K562 (cell line): ENCODE measurements at regions not wholly inside any gene's neighbourhood (a gene's known extent, or its start where the extent isn't known, plus 50 kb on each side); places are given as distances from the start of the nearest gene placed in this dataset.

Experiments
- ATAC-seq: fragments of 200-7000 bp; cut with Tn5 transposase; 3 replicates; pipeline ENCODE4 v1.9.1; 2020; ENCODE audit warnings: moderate library complexity
- BruUV-seq: library from RNA; stranded (reverse); fragments of 400-500 nt; replicated peaks from 2 replicates; lab custom pipeline; 2021; lab: Mats Ljungman, UMichigan
- CTCF ChIA-PET: fragments of 300-600 bp; formaldehyde crosslinking; extraction: SDS; loops from one replicate; lab custom pipeline; 2021; ENCODE audit warnings: low intra/inter-chr PET ratio; lab: Yijun Ruan, JAX
- POLR2A ChIA-PET: fragments of 300-600, 350-650 bp; sonication (Branson Sonifier 250); formaldehyde crosslinking; extraction: SDS; loops from one replicate; lab custom pipeline; 2021; ENCODE audit warnings: antibody characterized with exemption, inconsistent platforms; lab: Yijun Ruan, JAX
- DNase-seq, 4 experiments: peaks; one replicate each; pipeline versions ENCODE4 v3.0.0 to v3.0.0-alpha.2; 2011 to 2018; ENCODE audit warnings: low spot score in 3 of 4, mixed read lengths in 3 of 4; ENCODE audit errors: extremely low read depth in 1 of 4
- FAIRE-seq: peaks from 2 replicates; lab custom pipeline; 2011; peaks lifted over from hg19 to GRCh38; lab: Jason Lieb, UNC
- H2AFZ ChIP-seq: 2 replicates; pipeline ENCODE4 v1.6.0; 2011; ENCODE audit warnings: low read depth, low read length, control low read depth, inconsistent platforms
- H3K27ac ChIP-seq: fragments of 200-600 bp; 3 replicates; pipeline ENCODE4 v1.8.0; 2011; ENCODE audit warnings: low read depth, mild to moderate bottlenecking, control low read depth, inconsistent platforms, low read length, moderate library complexity, mixed read lengths; ENCODE audit errors: extremely low read depth
- H3K27me3 ChIP-seq, 2 experiments: fragments of 300-600 bp in 1 of 2; 2 replicates in 1 of 2; 3 replicates in 1 of 2; pipeline versions ENCODE4 v1.6.0 to v1.8.0; 2011; ENCODE audit warnings: inconsistent platforms in 2 of 2, low read length in 2 of 2, mild to moderate bottlenecking in 1 of 2, mixed read lengths in 1 of 2, moderate library complexity in 1 of 2; ENCODE audit not compliant: control insufficient read depth in 2 of 2, insufficient read depth in 2 of 2
- H3K36me3 ChIP-seq: fragments of 300-600 bp; 3 replicates; pipeline ENCODE4 v1.8.0; 2011; ENCODE audit warnings: mild to moderate bottlenecking, low read length, inconsistent platforms; ENCODE audit not compliant: control insufficient read depth, insufficient read depth
- H3K4me1 ChIP-seq, 2 experiments: fragments of 200-600 bp in 1 of 2; replicated peaks in 1 of 2; 2 replicates in 1 of 2; 3 replicates in 1 of 2; pipeline versions ENCODE4 v1.5.1 to v1.8.0; 2011; ENCODE audit warnings: inconsistent platforms in 2 of 2, low read length in 2 of 2, mild to moderate bottlenecking in 1 of 2, mixed read lengths in 1 of 2, moderate library complexity in 1 of 2; ENCODE audit not compliant: control insufficient read depth in 2 of 2, insufficient read depth in 2 of 2
- H3K4me2 ChIP-seq: 2 replicates; pipeline ENCODE4 v1.6.1; 2011; ENCODE audit warnings: low read length, control low read depth, inconsistent platforms, mixed read lengths; ENCODE audit not compliant: insufficient read depth
- H3K4me3 ChIP-seq: fragments of 200-600 bp; sonication (generic), shearing (Covaris generic); 2 replicates; pipeline ENCODE4 v1.5.1; 2016; ENCODE audit warnings: control low read depth, inconsistent platforms
- H3K79me2 ChIP-seq: fragments of 200-600 bp; 3 replicates; pipeline ENCODE4 v1.8.0; 2011; ENCODE audit warnings: low read length, inconsistent platforms; ENCODE audit not compliant: control insufficient read depth, insufficient read depth
- H3K9ac ChIP-seq, 2 experiments: 2 replicates each; pipeline versions ENCODE4 v1.6.0 to v1.6.1; 2011; ENCODE audit warnings: low read depth in 2 of 2, low read length in 2 of 2, control low read depth in 1 of 2, inconsistent platforms in 1 of 2, mild to moderate bottlenecking in 1 of 2, mixed read lengths in 1 of 2; ENCODE audit not compliant: insufficient read depth in 1 of 2
- H3K9me1 ChIP-seq: one replicate; pipeline ENCODE4 v1.6.0; 2011; ENCODE audit warnings: inconsistent platforms, mild to moderate bottlenecking, low read length, moderate library complexity; ENCODE audit not compliant: control insufficient read depth, insufficient read depth
- H3K9me3 ChIP-seq: replicated peaks from 2 replicates; pipeline ENCODE4 v1.5.1; 2011; ENCODE audit warnings: low read depth, low read length, inconsistent platforms; ENCODE audit not compliant: control insufficient read depth, insufficient read depth
- H4K20me1 ChIP-seq: replicated peaks from 2 replicates; pipeline ENCODE4 v1.6.1; 2011; ENCODE audit warnings: low read length, inconsistent platforms, mixed read lengths; ENCODE audit not compliant: control insufficient read depth, insufficient read depth
- BRCA1 ChIP-seq, 2 experiments: fragments of 450-650 bp in 1 of 2; sonication (generic) in 1 of 2; formaldehyde crosslinking in 1 of 2; IDR thresholded peaks; 2 replicates each; pipeline versions ENCODE4 v1.5.0 to v1.6.1; 2017 to 2020; ENCODE audit warnings: mild to moderate bottlenecking in 1 of 2, missing genetic modification reagents in 1 of 2
- KAT8 ChIP-seq: fragments of 450-650 bp; IDR thresholded peaks from 2 replicates; pipeline ENCODE4 v1.6.1; 2016; ENCODE audit warnings: low read depth, mild to moderate bottlenecking
- MCM2 ChIP-seq: fragments of 450-650 bp; IDR thresholded peaks from 2 replicates; pipeline ENCODE4 v1.6.1; 2017; ENCODE audit warnings: low read depth, mild to moderate bottlenecking
- STAT5A ChIP-seq: IDR thresholded peaks from 2 replicates; pipeline ENCODE4 v1.6.1; 2012; ENCODE audit warnings: low read length, inconsistent platforms, borderline replicate concordance
- TBP ChIP-seq: optimal IDR thresholded peaks from 2 replicates; pipeline ENCODE3; 2011; ENCODE audit warnings: low read depth, low read length, improper control_type of control experiment
- ZFP1 ChIP-seq: fragments of 450-650 bp; formaldehyde crosslinking; IDR thresholded peaks from 2 replicates; pipeline ENCODE4 v1.4.0; 2020; ENCODE audit warnings: mild to moderate bottlenecking, mixed read lengths
- ZFPM2 ChIP-seq: fragments of 250-450 bp; sonication (Bioruptor Pico); IDR thresholded peaks from 2 replicates; pipeline ENCODE4 v1.5.1; 2022; ENCODE audit warnings: mild to moderate bottlenecking
- ZFX ChIP-seq: sonication (generic); formaldehyde crosslinking; IDR thresholded peaks from 2 replicates; pipeline ENCODE4 v1.8.0; 2022; ENCODE audit warnings: mild to moderate bottlenecking, missing genetic modification reagents, moderate library complexity
- ZNF311 ChIP-seq: fragments of 250-450 bp; sonication (Bioruptor Pico); IDR thresholded peaks from 2 replicates; pipeline ENCODE4 v1.4.0; 2020; ENCODE audit warnings: mild to moderate bottlenecking, moderate library complexity
- ZNF699 ChIP-seq: fragments of 250-450 bp; sonication (Bioruptor Pico); IDR thresholded peaks from 2 replicates; pipeline ENCODE4 v1.8.0; 2021; ENCODE audit warnings: mild to moderate bottlenecking, moderate library complexity; ENCODE audit not compliant: insufficient replicate concordance
- ZSCAN29 ChIP-seq: fragments of 450-650 bp; IDR thresholded peaks from 2 replicates; pipeline ENCODE4 v1.6.1; 2017
- WGBS: fragments of 100-300 bp; shearing (Covaris generic); methylation state at CpG from one replicate; pipeline ENCODE4 v1.1.6; 2016; ENCODE audit warnings: low coverage, mixed read lengths; ENCODE audit not compliant: insufficient coverage; ENCODE audit errors: missing lambda C conversion rate; 5-methylcytosine and 5-hydroxymethylcytosine counted together
- in situ Hi-C: fragments of 300-500 bp; cut with MboI; formaldehyde crosslinking; loops from 4 replicates; pipeline ENCODE4 v1.15.0; 2018; ENCODE audit warnings: inconsistent platforms, mixed read lengths
- intact Hi-C: fragments of 100-400 bp; cut with micrococcal nuclease; formaldehyde crosslinking; loops from 2 replicates; pipeline ENCODE4 v1.14.2; 2022
- TF ChIP-seq, protein P1 (sequence below), 2 experiments: fragments of 450-650 bp in 1 of 2; sonication (generic) in 1 of 2; formaldehyde crosslinking; conservative IDR thresholded peaks; 2 replicates each; pipeline versions ENCODE4 v1.4.0 to v1.8.1; 2020 to 2022; ENCODE audit warnings: mild to moderate bottlenecking in 1 of 2, missing genetic modification reagents in 1 of 2
- TF ChIP-seq, protein P2 (sequence below): fragments of 450-650 bp; IDR thresholded peaks from 2 replicates; pipeline ENCODE4 v1.6.1; 2016; ENCODE audit warnings: missing biosample characterization, missing genetic modification characterization
- TF ChIP-seq, protein P3 (sequence below): fragments of 250-450 bp; sonication (Bioruptor Pico); IDR thresholded peaks from 2 replicates; pipeline ENCODE4 v1.5.0; 2020; ENCODE audit warnings: mild to moderate bottlenecking

DNA sequence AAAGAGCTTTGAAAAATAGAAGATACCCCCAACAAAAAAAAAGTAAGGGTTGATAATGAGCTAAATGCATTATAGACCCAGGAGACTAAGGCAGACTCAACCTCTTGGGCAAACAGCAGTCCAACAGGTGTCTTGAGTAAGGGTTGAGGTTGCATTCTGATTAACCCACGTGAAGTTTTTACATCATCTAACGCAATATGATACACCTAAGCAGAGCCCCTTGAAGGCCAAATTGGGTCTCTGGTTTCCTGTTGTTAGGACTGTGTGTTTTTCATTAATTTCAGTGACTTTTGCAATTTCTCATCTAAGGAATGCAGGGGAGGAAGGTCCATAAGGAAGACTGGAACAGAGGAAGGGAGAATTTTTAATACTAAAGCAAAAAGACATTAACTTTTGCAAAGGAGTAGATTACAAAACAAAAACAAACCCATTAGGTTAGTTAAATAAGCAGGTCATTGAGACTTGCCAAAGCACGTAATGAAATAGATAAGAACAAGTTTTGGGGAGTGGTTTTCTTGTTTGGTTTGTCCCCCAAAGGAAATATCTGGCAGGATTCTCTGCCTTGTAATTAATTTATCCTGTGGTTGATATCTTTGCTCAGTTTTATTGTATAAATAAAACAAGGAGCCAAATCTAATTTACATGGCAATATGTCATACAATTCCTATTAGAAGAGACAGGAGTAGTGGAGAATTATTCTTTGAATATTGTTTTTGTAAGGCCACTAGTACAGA lies 244.3 kb downstream of the ETAA1 start:
- CTCF ChIA-PET: no interaction called here
- POLR2A ChIA-PET: no interaction called here
- no peak overlapping the region for H3K27ac ChIP-seq
- H2AFZ ChIP-seq: no peak overlapping the region
- no peak overlapping the region for H3K9ac ChIP-seq
- in situ Hi-C loops: no loop called here
- ATAC-seq: no peak
- no peaks in the 10 kb centered on the region for H3K36me3 ChIP-seq
- no peak for DNase-seq
- H3K4me1 ChIP-seq: no peaks in the 10 kb centered on the region
- no peaks in the 10 kb centered on the region for H3K79me2 ChIP-seq
- H3K9me3 ChIP-seq: no peaks in the 10 kb centered on the region
- H3K9me1 ChIP-seq: no peaks in the 10 kb centered on the region
- TF ChIP-seq ZNF311: no peak
- TF ChIP-seq KAT8: no peak
- TF ChIP-seq ZFPM2 (CRISPR knock-in tag): no peak
- TF ChIP-seq, protein P1, sequence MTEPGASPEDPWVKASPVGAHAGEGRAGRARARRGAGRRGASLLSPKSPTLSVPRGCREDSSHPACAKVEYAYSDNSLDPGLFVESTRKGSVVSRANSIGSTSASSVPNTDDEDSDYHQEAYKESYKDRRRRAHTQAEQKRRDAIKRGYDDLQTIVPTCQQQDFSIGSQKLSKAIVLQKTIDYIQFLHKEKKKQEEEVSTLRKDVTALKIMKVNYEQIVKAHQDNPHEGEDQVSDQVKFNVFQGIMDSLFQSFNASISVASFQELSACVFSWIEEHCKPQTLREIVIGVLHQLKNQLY (CRISPR knock-in tag; conservative IDR thresholded peaks at IDR 0.05): no peak
- TF ChIP-seq ZNF699: no peak
- TF ChIP-seq, protein P2, sequence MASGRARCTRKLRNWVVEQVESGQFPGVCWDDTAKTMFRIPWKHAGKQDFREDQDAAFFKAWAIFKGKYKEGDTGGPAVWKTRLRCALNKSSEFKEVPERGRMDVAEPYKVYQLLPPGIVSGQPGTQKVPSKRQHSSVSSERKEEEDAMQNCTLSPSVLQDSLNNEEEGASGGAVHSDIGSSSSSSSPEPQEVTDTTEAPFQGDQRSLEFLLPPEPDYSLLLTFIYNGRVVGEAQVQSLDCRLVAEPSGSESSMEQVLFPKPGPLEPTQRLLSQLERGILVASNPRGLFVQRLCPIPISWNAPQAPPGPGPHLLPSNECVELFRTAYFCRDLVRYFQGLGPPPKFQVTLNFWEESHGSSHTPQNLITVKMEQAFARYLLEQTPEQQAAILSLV (tag): no peak
- TF ChIP-seq STAT5A: no peak
- TF ChIP-seq BRCA1 (IDR thresholded peaks at IDR 0.05): no peak
- TF ChIP-seq BRCA1 (CRISPR knock-in tag; IDR thresholded peaks at IDR 0.05): no peak
- TF ChIP-seq, protein P3, sequence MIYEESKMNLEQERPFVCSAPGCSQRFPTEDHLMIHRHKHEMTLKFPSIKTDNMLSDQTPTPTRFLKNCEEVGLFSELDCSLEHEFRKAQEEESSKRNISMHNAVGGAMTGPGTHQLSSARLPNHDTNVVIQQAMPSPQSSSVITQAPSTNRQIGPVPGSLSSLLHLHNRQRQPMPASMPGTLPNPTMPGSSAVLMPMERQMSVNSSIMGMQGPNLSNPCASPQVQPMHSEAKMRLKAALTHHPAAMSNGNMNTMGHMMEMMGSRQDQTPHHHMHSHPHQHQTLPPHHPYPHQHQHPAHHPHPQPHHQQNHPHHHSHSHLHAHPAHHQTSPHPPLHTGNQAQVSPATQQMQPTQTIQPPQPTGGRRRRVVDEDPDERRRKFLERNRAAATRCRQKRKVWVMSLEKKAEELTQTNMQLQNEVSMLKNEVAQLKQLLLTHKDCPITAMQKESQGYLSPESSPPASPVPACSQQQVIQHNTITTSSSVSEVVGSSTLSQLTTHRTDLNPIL (CRISPR knock-in tag): no peak
- TF ChIP-seq MCM2: no peak
- TF ChIP-seq ZFX (CRISPR knock-in tag): no peak
- TF ChIP-seq ZFP1: no peak
- no peak for TF ChIP-seq ZSCAN29
- no peak for TF ChIP-seq TBP
- no peak for FAIRE-seq
- intact Hi-C loops: no loop called here
- 0 out of 2 replicates have a peak, but pooled peaks cover 2% of the 10 kb centered on the region for H4K20me1 ChIP-seq
- WGBS: 0% methylated on average over 3 of the region's 3 CpGs
- BruUV-seq: no TSS peak
- H3K4me3 ChIP-seq: no peak overlapping the region
- no peaks in the 10 kb centered on the region for H3K27me3 ChIP-seq
- no peak overlapping the region for H3K4me2 ChIP-seq
